NCI-H1092 (cell line): ENCODE measurements at regions not wholly inside any gene's neighbourhood (a gene's known extent, or its start where the extent isn't known, plus 50 kb on each side); places are given as distances from the start of the nearest gene placed in this dataset.

Experiments
- DNase-seq: peaks from one replicate; lab custom pipeline; 2025; lab: John Stamatoyannopoulos, UW

DNA sequence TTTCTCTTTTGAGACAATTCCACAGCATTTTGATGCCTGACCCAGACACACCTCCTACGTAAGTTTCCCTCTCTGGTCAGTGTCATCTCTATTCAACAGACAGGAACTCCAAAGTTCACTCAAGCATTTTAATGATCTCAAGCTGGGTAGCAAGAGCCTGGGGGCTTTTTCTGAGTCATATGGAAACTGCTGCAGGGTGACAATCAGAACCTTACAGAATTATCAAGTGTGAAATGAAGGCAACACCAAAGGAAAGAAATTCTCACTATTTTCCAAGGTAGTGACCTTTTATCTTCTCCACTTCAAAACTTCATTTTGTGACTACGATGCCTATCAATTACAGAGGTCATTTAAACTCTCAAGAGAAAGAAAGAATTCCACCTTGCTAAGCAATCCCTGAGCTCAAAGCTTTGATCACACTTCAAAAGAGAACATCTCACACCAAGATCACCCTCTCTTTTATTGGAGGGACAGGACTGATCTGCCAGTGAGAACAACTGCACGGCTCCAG is 229.0 kb upstream of the ZC3H12C start:
- DNase-seq: no peak

DNA sequence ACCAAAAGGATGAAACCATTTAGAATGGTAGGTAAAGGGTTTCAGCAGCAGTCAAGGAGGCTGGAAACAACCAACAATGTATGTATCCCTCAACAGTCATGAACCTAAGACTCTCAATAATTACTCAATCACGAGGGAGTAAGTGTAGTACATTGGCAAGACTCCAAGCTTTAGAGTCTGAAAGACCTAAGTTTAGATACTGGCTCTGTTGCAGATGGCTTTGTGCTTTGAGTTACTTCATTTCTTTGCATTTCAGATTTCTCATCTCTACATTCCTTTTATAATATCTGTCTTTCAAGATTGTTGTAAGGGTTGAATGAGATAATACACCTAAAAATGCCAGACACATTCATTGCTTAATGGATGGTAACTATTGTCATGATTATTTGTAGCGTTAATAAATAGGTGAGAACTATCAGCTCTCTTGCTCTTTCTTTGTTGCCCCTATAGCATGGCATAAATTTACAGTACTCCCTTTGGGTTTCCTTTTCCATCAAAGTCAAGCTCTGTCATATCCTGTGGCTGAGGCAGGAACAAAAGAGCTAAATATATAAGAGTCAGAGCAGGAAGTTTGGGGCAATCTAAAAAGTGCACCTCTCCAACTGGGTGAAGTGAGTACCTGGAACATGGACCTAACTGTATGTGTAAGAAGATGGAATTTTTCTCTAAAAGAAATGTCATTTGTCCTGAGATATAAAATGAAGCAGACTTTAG is 228.2 kb upstream of the ZC3H12C start:
- DNase-seq: no peak

DNA sequence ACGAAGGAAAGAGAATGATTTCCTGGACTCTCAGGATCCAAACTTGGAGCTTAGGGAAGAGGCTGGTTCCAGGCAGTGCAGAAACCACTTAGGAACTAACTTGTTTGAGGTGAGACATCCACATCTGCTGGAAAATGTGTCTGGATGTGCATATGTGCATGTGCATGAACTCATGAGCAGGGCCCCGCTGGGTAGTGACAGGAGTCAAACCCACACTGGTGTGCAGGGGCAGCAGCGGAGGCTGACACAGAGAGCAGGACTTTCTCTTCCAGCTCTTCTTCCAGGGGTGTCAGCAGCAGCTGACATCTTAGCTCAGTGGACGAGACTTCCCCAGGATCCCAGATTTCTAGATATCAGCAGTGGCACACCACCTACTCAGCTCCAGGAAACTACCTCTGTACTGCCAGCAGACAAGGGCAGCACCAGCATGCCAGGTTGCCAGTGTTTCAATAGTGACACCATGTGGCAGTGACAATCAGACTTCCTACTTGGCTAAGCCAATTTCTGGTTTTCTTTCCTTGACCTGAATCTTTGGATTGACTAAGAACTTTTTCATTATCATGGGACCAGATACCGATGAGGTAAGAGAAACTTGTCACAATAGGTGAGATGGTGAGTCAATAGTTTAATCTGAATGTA is 227.5 kb upstream of the ZC3H12C start:
- DNase-seq: peak; percentile 8

DNA sequence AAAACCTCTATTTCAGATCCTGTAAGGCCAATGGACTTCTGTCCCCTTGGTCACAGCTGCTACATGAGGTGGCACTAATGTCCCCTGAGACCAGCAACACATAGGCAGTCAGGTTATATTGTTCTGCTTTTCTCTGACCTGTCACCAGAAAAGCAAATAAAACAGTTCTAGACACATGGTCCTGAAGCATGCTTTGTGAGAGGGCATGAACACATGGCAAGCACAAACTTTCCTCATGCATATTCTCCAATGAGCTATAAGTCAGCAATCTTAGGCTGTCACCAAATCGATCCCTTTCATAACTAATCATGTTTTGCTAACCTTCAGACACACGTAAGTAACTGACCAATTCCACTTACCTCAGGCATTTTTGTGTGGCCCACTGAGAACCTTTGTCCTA is 225.4 kb upstream of the ZC3H12C start:
- DNase-seq: no peak

DNA sequence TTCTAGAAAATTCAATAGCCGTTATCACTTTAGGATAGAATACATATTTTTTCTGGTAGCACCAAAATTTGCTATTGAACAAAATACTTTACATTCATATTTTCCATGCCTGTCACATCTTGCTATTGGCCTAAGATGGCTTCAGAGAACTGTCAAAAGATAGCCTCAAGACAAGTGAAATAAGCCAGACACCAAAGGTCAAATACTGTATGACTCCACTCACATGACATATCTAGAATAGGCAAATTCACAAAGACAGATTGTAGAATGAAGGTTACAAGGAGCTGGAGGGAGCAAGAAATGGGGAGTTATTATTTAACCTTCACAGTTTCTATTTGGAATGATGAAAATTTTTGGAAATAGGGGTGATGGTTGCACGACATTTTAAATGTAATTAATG is 223.7 kb upstream of the ZC3H12C start:
- no peak for DNase-seq

DNA sequence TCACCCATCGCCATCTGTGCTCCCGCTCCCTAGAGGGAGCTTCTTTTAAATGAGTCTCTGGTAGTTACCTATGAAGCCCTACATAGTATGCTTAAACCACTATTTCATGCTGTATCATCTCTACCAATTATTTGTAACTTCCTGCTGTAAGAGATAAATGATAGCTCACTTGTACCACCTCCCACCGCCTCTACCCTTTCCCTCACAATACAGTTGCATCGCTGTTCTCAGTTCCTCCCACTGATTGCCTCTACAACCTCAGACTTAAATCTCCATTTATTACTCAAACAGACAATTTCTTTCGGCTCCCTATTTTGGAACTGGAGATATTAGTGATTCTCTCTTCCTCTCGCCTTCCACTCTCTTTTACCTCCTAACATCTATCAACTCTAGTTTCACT is 222.9 kb upstream of the ZC3H12C start:
- DNase-seq: no peak

DNA sequence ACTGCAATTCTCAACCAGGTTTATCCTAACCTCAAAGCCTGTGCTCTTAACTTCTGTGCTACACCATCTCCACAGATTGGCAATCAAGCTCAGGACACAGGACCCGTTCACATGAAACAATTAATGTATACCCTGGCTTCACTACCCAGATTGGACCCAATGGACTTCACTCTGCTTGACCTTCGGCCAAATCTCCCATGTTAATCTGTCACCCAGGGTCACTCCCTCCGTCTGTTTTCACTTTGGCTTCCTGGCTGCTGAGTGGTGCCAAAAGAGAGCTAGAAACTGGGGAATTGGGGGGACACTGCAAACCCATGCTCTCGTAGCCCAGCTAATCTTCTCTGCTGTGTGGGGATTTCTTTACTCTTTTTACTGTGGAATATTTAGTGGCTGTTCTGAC is 216.1 kb upstream of the ZC3H12C start:
- DNase-seq: no peak

DNA sequence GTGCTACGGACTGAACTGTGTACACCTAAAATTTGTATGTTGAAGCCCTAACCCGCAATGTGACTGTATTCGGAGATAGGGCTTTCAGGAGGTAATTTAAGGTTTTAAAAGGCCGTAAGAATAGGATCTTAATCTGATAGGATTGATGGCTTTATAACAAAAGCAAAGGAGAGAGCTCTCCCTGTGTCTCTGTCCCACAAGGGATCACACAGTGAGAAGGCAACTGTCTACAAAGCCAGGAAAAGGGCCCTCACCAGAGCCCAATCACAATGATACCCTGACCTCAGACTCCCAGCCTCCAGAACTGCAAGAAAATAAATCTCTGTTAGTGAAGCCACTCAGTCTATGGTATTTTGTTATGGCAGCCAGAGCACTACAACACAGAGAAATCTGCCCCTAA is 208.7 kb upstream of the ZC3H12C start:
- no peak for DNase-seq

DNA sequence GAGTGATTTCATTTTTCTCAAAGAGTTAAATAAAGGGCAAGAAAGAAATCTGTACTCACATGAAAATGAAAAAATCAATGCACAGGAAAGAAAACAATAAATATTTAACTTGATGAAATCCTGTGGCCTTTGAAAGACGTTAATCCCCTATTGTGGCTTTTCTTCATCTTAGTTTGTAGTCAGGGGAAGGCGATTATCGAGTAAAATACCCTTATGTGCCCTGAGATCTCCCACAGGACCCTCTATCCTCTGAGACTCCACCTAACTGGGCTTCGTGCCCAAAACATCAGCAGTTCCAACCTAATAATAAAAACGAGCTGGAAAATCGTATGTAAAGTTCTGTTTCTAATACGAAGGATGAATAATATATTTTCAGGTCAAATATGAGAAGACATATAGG is 208.2 kb upstream of the ZC3H12C start:
- no peak for DNase-seq

DNA sequence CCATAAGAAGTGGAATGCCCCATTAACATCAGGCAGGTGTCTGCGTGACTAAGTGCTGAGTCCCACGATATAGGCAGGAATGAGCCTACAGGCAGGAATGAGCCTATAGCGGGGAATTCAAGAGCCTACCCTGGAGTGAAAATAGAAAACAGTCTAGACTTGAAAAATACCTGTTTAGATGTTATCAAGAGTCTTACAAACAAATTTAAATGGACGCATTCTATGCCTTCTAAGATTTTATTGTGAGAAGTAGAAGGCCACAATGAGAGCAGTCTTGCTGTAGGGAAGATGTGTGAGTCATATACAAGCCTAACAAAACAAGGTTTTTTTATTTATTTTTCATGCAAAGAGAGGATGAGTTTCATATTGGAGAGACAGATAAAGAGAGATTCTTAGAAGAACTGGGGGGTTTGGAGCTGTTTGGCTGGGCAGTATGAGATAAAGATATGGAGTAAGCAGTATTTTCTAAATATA is 200.8 kb upstream of the ZC3H12C start:
- no peak for DNase-seq

DNA sequence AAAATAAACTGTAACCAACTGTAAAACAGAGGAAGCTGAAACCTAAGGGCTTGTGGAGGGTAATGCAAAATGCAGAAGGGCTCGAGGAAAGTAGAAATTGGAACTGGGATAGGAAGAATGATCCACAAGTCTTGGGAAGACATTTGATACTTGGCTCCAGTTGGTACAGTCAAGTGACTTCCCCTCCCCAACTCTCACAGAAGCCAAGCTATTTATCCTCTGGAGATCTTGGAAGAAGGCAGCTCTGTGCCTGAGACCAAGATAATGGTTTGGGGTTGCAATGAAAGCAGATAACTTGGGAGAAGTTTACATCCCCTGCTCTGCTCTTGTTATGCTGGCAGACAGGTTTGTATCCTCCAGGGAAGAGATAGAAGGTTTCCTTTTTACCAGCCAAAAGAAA is 198.9 kb upstream of the ZC3H12C start:
- DNase-seq: no peak

DNA sequence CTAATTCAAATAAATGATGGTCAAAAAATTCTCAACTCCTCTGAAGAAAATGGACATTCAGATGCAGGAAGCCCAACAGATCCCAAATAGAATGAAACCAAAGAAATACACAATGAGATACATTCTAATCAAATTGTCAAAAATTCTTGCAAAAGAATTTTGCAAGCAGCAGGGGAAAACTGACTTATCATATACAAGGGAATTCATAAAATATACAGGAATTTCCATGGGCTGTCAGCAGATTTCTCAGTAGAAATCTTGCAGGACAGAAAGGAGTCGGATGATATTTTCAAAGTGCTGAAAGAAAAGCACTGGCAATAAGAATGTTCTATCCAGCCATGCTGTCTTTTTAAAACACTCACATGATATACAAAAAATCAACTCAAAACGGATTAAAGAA is 194.6 kb upstream of the ZC3H12C start:
- no peak for DNase-seq

DNA sequence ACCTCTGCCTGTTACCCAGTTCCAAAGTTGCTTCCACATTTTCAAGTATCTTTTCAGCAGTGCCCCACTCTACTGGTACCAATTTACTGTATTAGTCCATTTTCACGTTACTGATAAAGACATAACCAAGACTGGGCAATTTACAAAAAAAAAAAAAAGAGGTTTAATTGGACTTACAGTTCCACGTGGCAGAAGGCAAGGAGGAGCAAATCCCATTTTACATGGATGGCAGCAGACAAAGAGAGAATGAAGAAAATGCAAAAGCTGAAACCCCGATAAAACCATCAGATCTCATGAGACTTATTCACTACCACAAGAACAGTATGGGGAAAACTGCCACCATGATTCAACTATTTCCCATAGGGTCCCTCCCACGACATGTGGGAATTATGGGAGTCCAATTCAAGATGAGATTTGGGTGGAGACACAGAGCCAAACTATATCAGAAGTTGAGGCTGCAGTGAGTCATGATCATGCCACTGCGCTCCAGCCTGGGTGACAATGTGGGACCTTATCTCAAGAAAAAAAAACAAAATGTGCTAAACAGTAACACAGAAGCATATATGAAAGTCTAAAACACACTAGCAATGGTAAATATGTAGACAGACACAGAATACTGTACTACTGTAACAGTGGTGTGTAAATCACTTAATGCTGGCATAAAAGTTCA is 190.3 kb upstream of the ZC3H12C start:
- no peak for DNase-seq

DNA sequence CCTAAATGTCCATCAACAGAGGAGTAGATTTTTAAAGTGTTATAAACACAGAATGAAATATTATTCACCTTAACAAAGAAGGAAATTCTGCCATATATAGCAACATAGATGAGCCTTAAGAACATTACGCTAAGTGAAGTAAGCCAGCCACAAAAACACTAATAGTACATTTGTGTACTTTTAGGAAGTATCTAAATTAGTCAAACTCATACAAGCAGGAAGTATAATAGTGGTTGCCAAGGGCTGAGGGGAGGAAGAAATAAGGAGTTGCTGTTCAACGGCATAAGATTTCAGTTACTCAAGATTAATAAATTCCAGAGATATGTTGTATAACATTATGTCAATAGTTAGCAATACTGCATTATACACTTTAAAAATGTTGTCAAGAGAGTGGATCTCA is 181.7 kb upstream of the ZC3H12C start:
- no peak for DNase-seq

DNA sequence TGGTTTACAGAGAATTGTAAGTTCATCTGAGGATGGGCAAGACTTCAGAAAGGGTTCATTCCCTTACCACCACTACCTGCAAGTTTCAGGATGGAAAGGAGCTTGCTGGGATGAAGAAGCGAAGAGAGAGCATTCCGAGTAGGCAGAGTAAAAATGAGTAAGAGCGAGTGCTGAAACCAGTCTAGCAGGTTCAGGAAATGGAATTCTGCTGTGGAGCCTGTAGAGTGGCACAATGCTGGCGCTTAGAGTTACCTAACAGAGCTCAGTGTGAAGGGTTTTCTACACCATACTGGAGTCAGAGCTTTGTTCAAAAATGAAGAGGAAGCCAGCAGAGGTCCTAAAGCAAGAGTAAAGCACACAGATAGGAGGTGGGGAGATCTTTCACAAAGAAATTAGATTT is 179.2 kb upstream of the ZC3H12C start:
- DNase-seq: no peak

DNA sequence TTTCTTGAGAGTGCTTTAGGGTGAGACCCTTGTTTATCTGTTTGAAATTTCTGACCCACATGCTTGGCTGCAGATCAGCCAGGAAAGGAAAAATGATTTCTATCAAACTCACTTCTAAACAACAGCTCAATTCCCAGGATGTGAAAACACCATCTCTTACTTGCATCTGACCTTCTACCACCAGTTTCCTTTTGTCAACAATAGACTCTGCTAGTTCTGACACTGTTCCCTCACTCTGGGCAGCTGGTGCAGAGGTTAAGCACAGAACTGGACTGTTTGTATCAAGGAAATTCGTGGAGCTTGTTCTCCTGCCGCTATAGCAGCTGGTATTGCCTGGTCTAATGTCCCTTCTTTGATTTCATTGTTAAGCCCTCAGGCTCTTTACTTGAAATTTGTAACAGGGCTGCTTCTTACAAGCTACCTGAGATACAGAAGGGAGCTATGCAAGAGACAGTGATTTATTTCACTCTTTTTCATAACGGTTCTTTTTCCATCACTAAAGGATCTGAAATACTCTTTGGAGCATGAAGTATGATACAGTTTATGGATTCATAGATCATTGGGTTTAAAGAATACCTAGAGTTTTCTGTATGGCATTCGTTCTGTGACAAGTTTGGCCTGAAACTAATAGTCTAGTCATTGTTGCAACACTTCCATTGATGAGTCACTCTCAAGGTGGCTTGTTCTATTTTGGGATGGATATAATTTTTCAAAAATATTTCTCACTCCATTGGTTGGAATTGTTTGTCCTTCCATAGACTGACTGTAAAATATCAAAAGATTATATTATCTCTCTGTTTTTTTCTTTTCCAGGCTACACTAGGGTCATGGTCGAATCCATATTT is 178.2 kb upstream of the ZC3H12C start:
- DNase-seq: no peak

DNA sequence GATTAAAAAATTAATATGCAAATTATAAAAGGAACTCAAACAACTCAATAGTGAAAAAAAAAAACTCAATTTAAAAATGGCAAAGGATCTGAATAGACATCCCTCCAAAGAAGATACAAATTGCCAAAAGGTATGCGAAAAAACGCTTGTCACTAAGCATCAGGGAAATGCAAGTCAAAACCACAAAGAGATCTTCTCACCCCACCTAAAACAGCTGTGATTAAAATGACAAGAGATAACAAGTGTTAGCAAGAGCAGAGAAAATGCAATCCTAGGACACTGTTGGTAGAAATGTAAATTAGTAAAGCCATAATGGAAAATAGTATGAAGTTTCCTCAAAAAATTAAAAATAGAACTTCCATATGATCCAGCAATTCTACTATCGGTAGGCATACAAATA is 166.3 kb upstream of the ZC3H12C start:
- no peak for DNase-seq

DNA sequence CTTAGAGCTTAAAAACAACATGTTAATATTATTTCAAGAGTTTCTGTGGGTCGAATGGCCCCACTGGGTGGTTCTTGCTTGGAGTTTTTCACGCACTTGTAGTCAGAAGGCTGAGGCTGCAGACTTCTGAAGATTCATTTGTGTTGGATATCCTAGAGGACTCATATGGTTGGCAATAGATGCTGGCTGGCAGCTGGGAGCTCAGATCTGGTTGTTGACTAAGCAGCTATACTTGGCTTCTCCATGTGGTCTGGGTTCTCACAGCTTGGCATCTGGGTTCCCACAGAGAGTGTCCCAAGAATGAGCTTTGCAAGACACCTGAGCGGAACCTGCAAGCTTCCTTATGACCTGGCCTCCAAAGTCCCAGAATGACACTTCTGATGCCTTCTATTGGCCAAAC is 163.9 kb upstream of the ZC3H12C start:
- DNase-seq: no peak

DNA sequence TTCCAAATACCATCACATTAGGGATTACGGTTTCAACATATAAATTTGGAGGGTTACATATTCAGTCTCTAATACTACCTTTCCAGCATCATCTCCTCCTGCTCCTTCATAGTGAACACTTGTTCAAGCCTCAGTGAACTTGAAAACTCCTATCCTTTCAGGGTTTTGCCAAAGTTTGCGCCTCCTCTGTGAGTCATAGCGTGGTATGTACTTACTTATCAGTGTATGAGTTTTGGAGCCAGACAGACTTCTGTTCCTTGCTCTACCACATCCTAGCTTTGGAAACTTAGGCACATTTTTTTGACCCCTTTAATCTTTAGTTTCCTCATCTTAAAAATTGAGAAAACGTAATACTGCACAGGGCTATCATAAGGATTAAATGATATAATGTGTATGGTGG is 160.1 kb upstream of the ZC3H12C start:
- DNase-seq: no peak

DNA sequence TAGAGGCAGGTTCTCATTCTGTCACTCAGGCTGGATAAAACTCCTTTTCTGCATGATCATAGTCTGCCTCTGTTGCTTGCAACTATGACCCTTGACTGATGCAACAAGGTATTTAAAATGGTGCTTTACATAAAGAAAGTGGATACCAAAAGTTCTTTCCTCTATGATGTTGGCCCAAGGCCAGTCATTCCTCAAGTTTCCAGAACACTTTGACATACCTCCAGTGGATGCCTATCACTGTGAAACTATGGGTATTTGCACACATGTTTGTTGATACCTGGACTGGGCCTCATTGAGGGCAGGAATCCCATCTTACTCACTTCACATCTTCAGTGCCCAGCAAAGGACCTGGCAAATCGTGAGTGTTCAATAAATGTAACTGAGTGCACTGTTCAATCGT is 159.0 kb upstream of the ZC3H12C start:
- DNase-seq: no peak

DNA sequence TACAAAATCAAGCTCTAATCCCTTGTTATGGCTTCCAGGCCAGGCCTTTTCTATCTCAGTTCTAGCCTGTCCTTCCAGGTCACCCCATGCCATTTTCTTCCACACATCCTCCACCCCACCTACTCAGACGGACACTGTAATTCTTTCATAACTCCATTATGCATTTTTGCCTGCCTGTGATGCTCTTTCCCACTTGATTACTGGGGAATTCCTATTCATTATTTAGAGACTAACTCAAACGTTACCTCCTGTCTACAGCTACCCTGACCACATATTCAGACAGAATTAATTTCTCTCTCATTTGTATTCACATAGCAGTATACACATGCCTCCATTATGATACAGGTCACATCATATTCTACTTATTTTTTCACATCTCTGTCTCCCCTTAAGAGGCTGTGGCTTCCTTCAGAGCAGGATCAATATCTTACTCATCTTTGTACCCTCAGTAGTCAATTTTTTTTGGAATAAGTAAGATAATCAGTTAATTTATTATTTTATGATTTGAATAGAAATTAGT is 156.5 kb upstream of the ZC3H12C start:
- DNase-seq: no peak

DNA sequence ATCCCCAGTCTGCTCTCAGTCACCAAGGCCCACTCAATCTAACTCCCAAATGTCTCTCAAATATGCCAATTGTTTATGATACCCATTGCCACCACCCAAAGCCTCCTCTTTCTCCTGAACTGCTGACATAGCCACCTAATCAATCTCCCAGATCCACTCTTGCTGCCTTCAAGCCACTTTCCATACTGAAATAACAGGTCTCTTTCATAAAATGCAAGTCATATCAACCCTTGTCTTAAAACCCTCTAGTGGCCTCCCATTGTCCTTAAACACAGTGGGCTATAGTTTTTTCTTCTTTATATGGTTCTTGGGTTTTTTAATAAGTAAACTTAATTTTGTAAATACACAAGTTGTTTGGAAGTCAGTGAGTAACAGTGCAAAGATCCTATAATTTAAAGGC is 155.2 kb upstream of the ZC3H12C start:
- DNase-seq: no peak
